ENCODE measurements at regions not wholly inside any gene's neighbourhood (a gene's known extent, or its start where the extent isn't known, plus 50 kb on each side); places are given as distances from the start of the nearest gene placed in this dataset.

DNA sequence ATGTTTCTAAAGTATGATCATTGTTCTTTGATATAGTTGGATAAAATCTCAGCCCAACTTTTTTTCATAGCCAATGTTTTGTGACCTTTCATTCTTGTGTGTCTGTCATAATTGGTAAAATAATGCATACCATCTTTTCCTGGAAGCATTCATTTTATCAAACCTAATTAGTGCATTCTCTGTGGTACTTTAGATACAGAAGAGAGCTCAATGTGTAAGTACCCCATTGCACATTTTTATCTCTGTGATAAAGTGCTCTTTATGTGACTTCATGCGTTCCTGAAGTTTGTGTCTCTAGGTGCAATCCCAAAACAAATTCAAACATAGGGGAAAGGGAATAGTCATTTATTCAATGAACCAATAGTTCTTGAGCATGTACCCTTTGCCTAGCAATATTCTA lies 628.5 kb downstream of the GBE1 start:
- no peaks in the 10 kb centered on the region for H3K27me3 ChIP-seq
- no peak overlapping the region for H3K27ac ChIP-seq
- DNase-seq (no peak), ATAC-seq (no peak)
- H3K36me3 ChIP-seq, result no peaks in the 10 kb centered on the region
- peaks cover 0 to 3% of the 10 kb centered on the region in 2 donors for H3K9me3 ChIP-seq
- TF ChIP-seq, protein P1, sequence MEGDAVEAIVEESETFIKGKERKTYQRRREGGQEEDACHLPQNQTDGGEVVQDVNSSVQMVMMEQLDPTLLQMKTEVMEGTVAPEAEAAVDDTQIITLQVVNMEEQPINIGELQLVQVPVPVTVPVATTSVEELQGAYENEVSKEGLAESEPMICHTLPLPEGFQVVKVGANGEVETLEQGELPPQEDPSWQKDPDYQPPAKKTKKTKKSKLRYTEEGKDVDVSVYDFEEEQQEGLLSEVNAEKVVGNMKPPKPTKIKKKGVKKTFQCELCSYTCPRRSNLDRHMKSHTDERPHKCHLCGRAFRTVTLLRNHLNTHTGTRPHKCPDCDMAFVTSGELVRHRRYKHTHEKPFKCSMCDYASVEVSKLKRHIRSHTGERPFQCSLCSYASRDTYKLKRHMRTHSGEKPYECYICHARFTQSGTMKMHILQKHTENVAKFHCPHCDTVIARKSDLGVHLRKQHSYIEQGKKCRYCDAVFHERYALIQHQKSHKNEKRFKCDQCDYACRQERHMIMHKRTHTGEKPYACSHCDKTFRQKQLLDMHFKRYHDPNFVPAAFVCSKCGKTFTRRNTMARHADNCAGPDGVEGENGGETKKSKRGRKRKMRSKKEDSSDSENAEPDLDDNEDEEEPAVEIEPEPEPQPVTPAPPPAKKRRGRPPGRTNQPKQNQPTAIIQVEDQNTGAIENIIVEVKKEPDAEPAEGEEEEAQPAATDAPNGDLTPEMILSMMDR (IDR thresholded peaks at IDR 0.05), result no peak
- H3K4me3 ChIP-seq, result no peak overlapping the region
- intact Hi-C loops (cut with DNase I), result no loop called here
- H3K4me1 ChIP-seq, result no peaks in the 10 kb centered on the region

DNA sequence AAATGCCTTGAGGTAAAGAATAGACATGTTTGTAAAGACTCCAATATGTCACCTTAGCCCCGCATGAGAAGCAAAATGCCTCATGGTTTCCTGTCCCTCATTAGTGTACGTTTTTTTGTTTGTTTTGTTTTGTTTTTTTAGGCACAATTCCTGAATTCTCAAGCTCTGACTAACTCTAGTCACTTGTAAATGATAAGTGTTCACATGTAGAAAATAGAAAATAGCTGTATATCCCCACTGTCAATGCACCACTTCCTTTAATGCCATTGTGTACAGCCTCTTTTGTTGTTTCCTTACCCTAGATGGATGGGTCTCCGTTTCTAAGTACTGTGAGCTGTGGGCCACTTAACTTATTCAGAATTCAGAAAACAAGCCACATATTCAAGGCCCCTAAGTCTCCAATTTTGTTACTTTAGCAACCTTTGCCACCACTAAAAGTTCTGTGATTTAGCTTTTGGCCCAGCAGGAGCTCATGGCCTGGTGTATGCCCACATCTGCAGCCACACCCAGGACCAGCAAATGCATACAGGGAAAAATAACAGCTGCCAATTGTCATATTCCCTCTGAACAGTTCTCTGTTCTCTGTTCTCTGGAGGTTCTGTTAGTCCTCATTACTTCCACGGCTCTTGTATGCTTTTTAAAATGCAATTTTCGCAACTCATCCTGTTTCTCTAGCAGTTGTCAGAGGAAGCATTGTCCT lies 655.5 kb downstream of the GBE1 start:
- no peak overlapping the region for H3K4me3 ChIP-seq
- DNase-seq (no peak), ATAC-seq (no peak)
- H3K27me3 ChIP-seq, result no peaks in the 10 kb centered on the region
- H3K27ac ChIP-seq, result no peak overlapping the region
- intact Hi-C loops (cut with DNase I), result no loop called here
- TF ChIP-seq, protein P1 (IDR thresholded peaks at IDR 0.05), result no peak
- H3K36me3 ChIP-seq, result no peaks in the 10 kb centered on the region
- no peaks in the 10 kb centered on the region for H3K4me1 ChIP-seq
- H3K9me3 ChIP-seq, result no peaks in the 10 kb centered on the region

DNA sequence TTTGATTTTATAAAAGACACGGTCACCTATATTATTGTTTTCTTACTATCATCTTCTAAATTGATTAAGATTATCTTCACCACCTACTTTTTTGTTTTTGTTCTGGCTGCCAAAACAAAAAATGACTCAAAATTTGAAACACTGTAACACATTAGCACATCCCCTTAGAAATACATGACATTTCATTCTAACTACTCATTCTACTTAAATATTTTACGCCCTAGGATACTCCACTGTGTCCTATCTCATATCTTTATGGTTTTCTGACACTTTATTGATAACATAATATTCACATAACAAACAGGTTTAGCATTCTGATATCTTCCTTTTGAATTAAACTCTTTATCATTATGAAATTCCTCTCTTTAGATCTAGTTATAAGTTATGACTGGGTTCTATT lies 656.2 kb downstream of the GBE1 start:
- H3K4me1 ChIP-seq, result no peaks in the 10 kb centered on the region
- TF ChIP-seq, protein P1 (IDR thresholded peaks at IDR 0.05), result no peak
- no peak overlapping the region for H3K27ac ChIP-seq
- DNase-seq, result no peak
- H3K4me3 ChIP-seq, result no peak overlapping the region
- H3K9me3 ChIP-seq, result no peaks in the 10 kb centered on the region
- no peaks in the 10 kb centered on the region for H3K36me3 ChIP-seq
- ATAC-seq, result no peak
- intact Hi-C loops (cut with DNase I), result no loop called here
- no peaks in the 10 kb centered on the region for H3K27me3 ChIP-seq

DNA sequence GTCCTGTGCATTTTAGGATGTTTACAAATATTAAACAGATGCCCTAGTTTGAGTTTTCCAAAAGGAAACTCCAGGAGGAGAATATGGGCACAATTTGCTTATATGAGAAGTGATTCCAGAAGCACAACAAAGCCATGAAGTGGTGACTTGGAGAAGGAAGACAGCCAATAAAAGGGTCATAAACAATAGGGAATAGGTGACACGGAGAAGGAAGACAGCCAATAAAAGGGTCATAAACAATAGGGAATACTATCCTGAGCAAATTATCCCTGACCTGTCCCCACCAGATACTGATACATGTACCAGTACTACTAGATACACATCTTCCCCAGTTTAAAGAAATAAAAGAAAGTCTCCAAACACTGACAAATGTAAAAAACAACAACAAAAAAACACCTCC lies 663.6 kb downstream of the GBE1 start:
- Histone ChIP-seq H3K27me3 (no peaks in the 10 kb centered on the region), H3K4me1 (no peaks in the 10 kb centered on the region), H3K27ac (no peak overlapping the region), H3K9me3 (no peaks in the 10 kb centered on the region), H3K4me3 (no peak overlapping the region), H3K36me3 (no peaks in the 10 kb centered on the region)
- TF ChIP-seq, protein P1 (IDR thresholded peaks at IDR 0.05), result no peak
- ATAC-seq, result no peak
- intact Hi-C loops (cut with DNase I), result no loop called here
- no peak for DNase-seq

DNA sequence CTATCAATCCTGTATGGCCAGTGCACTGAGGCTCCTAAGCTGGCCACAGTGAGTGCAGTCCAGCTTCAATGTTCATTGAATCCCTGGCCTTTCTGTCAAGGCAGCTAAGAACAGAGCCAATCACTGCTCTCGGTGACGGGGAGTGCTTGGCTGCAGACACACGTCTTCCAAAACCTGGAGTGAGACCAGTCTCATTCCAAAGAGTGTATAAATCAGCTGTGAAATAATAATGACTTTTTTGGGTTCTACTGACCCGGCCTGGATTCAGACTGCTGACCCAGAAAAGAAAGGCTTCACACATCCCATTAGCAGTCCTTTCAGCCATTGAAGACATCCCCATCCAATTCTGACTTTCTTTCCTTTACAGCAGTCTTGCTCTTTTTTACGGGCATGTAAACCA lies 665.5 kb downstream of the GBE1 start:
- no peak for ATAC-seq

More for the DNA sequence above, 665.5 kb downstream of the GBE1 start:
- Histone ChIP-seq H3K27me3 (no peaks in the 10 kb centered on the region), H3K9me3 (no peaks in the 10 kb centered on the region), H3K4me1 (no peaks in the 10 kb centered on the region), H3K4me3 (no peak overlapping the region), H3K27ac (no peak overlapping the region), H3K36me3 (no peaks in the 10 kb centered on the region)
- intact Hi-C loops (cut with DNase I), result no loop called here
- no peak for DNase-seq
- TF ChIP-seq, protein P1 (IDR thresholded peaks at IDR 0.05), result no peak
